ENCODE measurements at regions not wholly inside any gene's neighbourhood (a gene's known extent, or its start where the extent isn't known, plus 50 kb on each side); places are given as distances from the start of the nearest gene placed in this dataset.
"Not testable (repeated sequence)": the region's sequence is repeated elsewhere in the genome, so short reads cannot be mapped to it uniquely, and the experiment has no call there.

GRCh38 chr7:67463983-67464382, 467.4 kb downstream of the TYW1 start:
- peaks cover 10% of the 10 kb centered on the region for H3K9me3 Mint-ChIP-seq
- H3K4me3 Mint-ChIP-seq: no peak overlapping the region
- no peak overlapping the region for H3K27ac Mint-ChIP-seq
- H3K27me3 Mint-ChIP-seq (ENCODE audit: low read depth): peaks cover 2% of the 10 kb centered on the region
- intact Hi-C loops (cut with micrococcal nuclease): no loop called here
- no peaks in the 10 kb centered on the region for H3K36me3 Mint-ChIP-seq (ENCODE audit: low read depth)
- CTCF ChIA-PET: no interaction called here
- DNase-seq: no peak
- no peaks in the 10 kb centered on the region for H3K4me1 Mint-ChIP-seq (ENCODE audit: low read depth)

- CTCF ChIA-PET: no interaction called here
- peaks cover 10% of the 10 kb centered on the region for H3K9me3 Mint-ChIP-seq
- no peaks in the 10 kb centered on the region for H3K4me1 Mint-ChIP-seq (ENCODE audit: low read depth)
- no peak overlapping the region for H3K27ac Mint-ChIP-seq
- H3K27me3 Mint-ChIP-seq (ENCODE audit: low read depth): peaks cover 2% of the 10 kb centered on the region
- H3K4me3 Mint-ChIP-seq: no peak overlapping the region
- intact Hi-C loops (cut with micrococcal nuclease): no loop called here
- no peak for DNase-seq
- no peaks in the 10 kb centered on the region for H3K36me3 Mint-ChIP-seq (ENCODE audit: low read depth)
These were observed 469.5 kb downstream of the TYW1 start for GRCh38 chr7:67466109-67466508.

GRCh38 chr7:67470256-67470751, 473.7 kb downstream of the TYW1 start:
- intact Hi-C loops (cut with micrococcal nuclease): no loop called here
- Mint-ChIP-seq H3K4me3 (no peak overlapping the region), H3K4me1 (ENCODE audit: low read depth) (no peaks in the 10 kb centered on the region), H3K36me3 (ENCODE audit: low read depth) (no peaks in the 10 kb centered on the region), H3K9me3 (peaks cover 10% of the 10 kb centered on the region), H3K27ac (no peak overlapping the region), H3K27me3 (ENCODE audit: low read depth) (no peaks in the 10 kb centered on the region)
- CTCF ChIA-PET: no interaction called here
- no peak for DNase-seq

- CTCF ChIA-PET: no interaction called here
- H3K4me3 Mint-ChIP-seq: no peak overlapping the region
- H3K4me1 Mint-ChIP-seq (ENCODE audit: low read depth): no peaks in the 10 kb centered on the region
- intact Hi-C loops (cut with micrococcal nuclease): no loop called here
- no peaks in the 10 kb centered on the region for H3K9me3 Mint-ChIP-seq
- H3K27ac Mint-ChIP-seq: no peak overlapping the region
- no peak for DNase-seq
- H3K36me3 Mint-ChIP-seq (ENCODE audit: low read depth): no peaks in the 10 kb centered on the region
- no peaks in the 10 kb centered on the region for H3K27me3 Mint-ChIP-seq (ENCODE audit: low read depth)
These were observed 478.7 kb downstream of the TYW1 start for GRCh38 chr7:67475293-67475692.

GRCh38 chr7:67478066-67478465, 481.4 kb downstream of the TYW1 start:
- Mint-ChIP-seq H3K4me1 (ENCODE audit: low read depth) (no peaks in the 10 kb centered on the region), H3K27ac (no peak overlapping the region), H3K9me3 (no peaks in the 10 kb centered on the region), H3K27me3 (ENCODE audit: low read depth) (no peaks in the 10 kb centered on the region), H3K4me3 (no peak overlapping the region), H3K36me3 (ENCODE audit: low read depth) (no peaks in the 10 kb centered on the region)
- DNase-seq: no peak
- CTCF ChIA-PET: no interaction called here
- intact Hi-C loops (cut with micrococcal nuclease): no loop called here

GRCh38 chr7:67484244-67484751, 487.7 kb downstream of the TYW1 start:
- intact Hi-C loops (cut with micrococcal nuclease): loop anchor here (10.0 kb wide), 1 partner anchor 109 kb away; no protein-coding TSS in a partner anchor
- CTCF ChIA-PET: interaction anchor here (0.6 to 1.3 kb wide), 6 partner anchors 10 to 1853 kb away, joined by 3 to 4 read pairs (median 3); no protein-coding TSS in a partner anchor
- peaks cover 4% of the 10 kb centered on the region for H3K4me1 Mint-ChIP-seq (ENCODE audit: low read depth)
- DNase-seq: peak; percentile 59
- H3K36me3 Mint-ChIP-seq (ENCODE audit: low read depth): no peaks in the 10 kb centered on the region
- H3K27ac Mint-ChIP-seq: no peak overlapping the region
- H3K4me3 Mint-ChIP-seq: no peak overlapping the region
- no peaks in the 10 kb centered on the region for H3K9me3 Mint-ChIP-seq
- H3K27me3 Mint-ChIP-seq (ENCODE audit: low read depth): peaks cover 4% of the 10 kb centered on the region

- no peak for DNase-seq
- Mint-ChIP-seq H3K9me3 (peaks cover 4% of the 10 kb centered on the region), H3K36me3 (ENCODE audit: low read depth) (no peaks in the 10 kb centered on the region), H3K4me1 (ENCODE audit: low read depth) (peaks cover 4% of the 10 kb centered on the region), H3K27ac (no peak overlapping the region), H3K27me3 (ENCODE audit: low read depth) (peaks cover 4% of the 10 kb centered on the region), H3K4me3 (no peak overlapping the region)
- CTCF ChIA-PET: no interaction called here
- intact Hi-C loops (cut with micrococcal nuclease): loop anchor here (10.0 kb wide), 1 partner anchor 112 kb away; no protein-coding TSS in a partner anchor
These were observed 489.8 kb downstream of the TYW1 start for GRCh38 chr7:67486401-67486800.

- peaks cover 4% of the 10 kb centered on the region for H3K4me1 Mint-ChIP-seq (ENCODE audit: low read depth)
- CTCF ChIA-PET: no interaction called here
- no peak overlapping the region for H3K4me3 Mint-ChIP-seq
- H3K27ac Mint-ChIP-seq: no peak overlapping the region
- intact Hi-C loops (cut with micrococcal nuclease): loop anchor here (10.0 kb wide), 1 partner anchor 113 kb away; no protein-coding TSS in a partner anchor
- H3K36me3 Mint-ChIP-seq (ENCODE audit: low read depth): no peaks in the 10 kb centered on the region
- H3K9me3 Mint-ChIP-seq: peaks cover 7% of the 10 kb centered on the region
- DNase-seq: no peak
- peaks cover 4% of the 10 kb centered on the region for H3K27me3 Mint-ChIP-seq (ENCODE audit: low read depth)
These were observed 490.7 kb downstream of the TYW1 start for GRCh38 chr7:67487316-67487715.

- H3K4me1 Mint-ChIP-seq (ENCODE audit: low read depth): peaks cover 3% of the 10 kb centered on the region
- no peak overlapping the region for H3K4me3 Mint-ChIP-seq
- no peak for DNase-seq
- CTCF ChIA-PET: no interaction called here
- H3K9me3 Mint-ChIP-seq: peaks cover 12% of the 10 kb centered on the region
- no peak overlapping the region for H3K27ac Mint-ChIP-seq
- H3K36me3 Mint-ChIP-seq (ENCODE audit: low read depth): no peaks in the 10 kb centered on the region
- intact Hi-C loops (cut with micrococcal nuclease): loop anchor here (10.0 kb wide), 1 partner anchor 115 kb away; no protein-coding TSS in a partner anchor
- peaks cover 3% of the 10 kb centered on the region for H3K27me3 Mint-ChIP-seq (ENCODE audit: low read depth)
These were observed 493.2 kb downstream of the TYW1 start for GRCh38 chr7:67489881-67490280.

GRCh38 chr7:67493366-67493765, 496.7 kb downstream of the TYW1 start:
- intact Hi-C loops (cut with micrococcal nuclease): no loop called here
- H3K4me3 Mint-ChIP-seq: no peak overlapping the region

GRCh38 chr7:67496589-67496988, 500.0 kb downstream of the TYW1 start:
- H3K27me3 Mint-ChIP-seq (ENCODE audit: low read depth): no peaks in the 10 kb centered on the region
- H3K36me3 Mint-ChIP-seq (ENCODE audit: low read depth): peaks cover 5% of the 10 kb centered on the region
- CTCF ChIA-PET: no interaction called here
- intact Hi-C loops (cut with micrococcal nuclease): no loop called here
- H3K4me1 Mint-ChIP-seq (ENCODE audit: low read depth): no peaks in the 10 kb centered on the region
- no peak for DNase-seq
- H3K4me3 Mint-ChIP-seq: no peak overlapping the region
- H3K27ac Mint-ChIP-seq: no peak overlapping the region
- peaks cover 15% of the 10 kb centered on the region for H3K9me3 Mint-ChIP-seq

More at GRCh38 chr7:67493366-67493765, 496.7 kb downstream of the TYW1 start:
- CTCF ChIA-PET: no interaction called here
- DNase-seq: no peak
- Mint-ChIP-seq H3K27me3 (ENCODE audit: low read depth) (no peaks in the 10 kb centered on the region), H3K9me3 (peaks cover 19% of the 10 kb centered on the region), H3K4me1 (ENCODE audit: low read depth) (no peaks in the 10 kb centered on the region), H3K36me3 (ENCODE audit: low read depth) (peaks cover 5% of the 10 kb centered on the region), H3K27ac (no peak overlapping the region)

- H3K4me3 Mint-ChIP-seq; H3K4me1 Mint-ChIP-seq (ENCODE audit: low read depth); DNase-seq; H3K27me3 Mint-ChIP-seq (ENCODE audit: low read depth); intact Hi-C loops (cut with micrococcal nuclease); H3K36me3 Mint-ChIP-seq (ENCODE audit: low read depth); H3K9me3 Mint-ChIP-seq; CTCF ChIA-PET; H3K27ac Mint-ChIP-seq: not testable (repeated sequence)
These were observed 501.3 kb downstream of the TYW1 start for GRCh38 chr7:67497914-67498313.

- Mint-ChIP-seq H3K27me3 (ENCODE audit: low read depth) (no peaks in the 10 kb centered on the region), H3K36me3 (ENCODE audit: low read depth) (peaks cover 5% of the 10 kb centered on the region), H3K4me3 (no peak overlapping the region), H3K4me1 (ENCODE audit: low read depth) (no peaks in the 10 kb centered on the region), H3K27ac (no peak overlapping the region), H3K9me3 (peaks cover 4% of the 10 kb centered on the region)
- CTCF ChIA-PET: no interaction called here
- DNase-seq: no peak
- intact Hi-C loops (cut with micrococcal nuclease): no loop called here
These were observed 506.3 kb downstream of the TYW1 start for GRCh38 chr7:67502929-67503328.

All from activated naive CD4-positive, alpha-beta T cell treated with anti-CD3 and anti-CD28 coated beads for 36 hours (primary cell).